GM21381 (cell line): ENCODE measurements at regions not wholly inside any gene's neighbourhood (a gene's known extent, or its start where the extent isn't known, plus 50 kb on each side); places are given as distances from the start of the nearest gene placed in this dataset.
"Not testable (repeated sequence)": the region's sequence is repeated elsewhere in the genome, so short reads cannot be mapped to it uniquely, and the experiment has no call there.

Experiments
- ATAC-seq: cut with Tn5 transposase; IDR thresholded peaks from one replicate; pipeline ENCODE4 v1.9.1; 2021; ENCODE audit warnings: mild to moderate bottlenecking, moderate library complexity; ENCODE audit not compliant: unreplicated experiment

DNA sequence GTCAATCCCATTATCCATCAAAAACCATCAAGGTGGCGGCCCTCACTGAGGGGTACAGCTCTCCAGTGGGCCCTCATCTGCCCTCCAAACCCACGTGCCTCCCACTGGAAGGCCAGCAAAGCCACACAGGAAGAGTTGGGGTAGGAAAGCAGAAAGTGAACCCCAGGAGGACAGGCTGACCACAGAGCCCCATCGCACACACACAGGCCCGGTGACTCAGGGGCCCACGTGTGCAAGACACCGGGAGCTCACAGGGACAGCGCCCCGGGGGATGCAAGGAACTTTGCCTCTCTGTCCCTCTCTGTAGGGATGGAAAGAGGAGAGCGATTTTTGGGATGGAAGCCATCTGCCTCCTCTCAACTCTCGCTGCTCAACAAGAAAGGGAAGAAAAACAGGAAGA, 85.0 kb upstream of the FRG2C start:
- not testable (repeated sequence) for ATAC-seq

DNA sequence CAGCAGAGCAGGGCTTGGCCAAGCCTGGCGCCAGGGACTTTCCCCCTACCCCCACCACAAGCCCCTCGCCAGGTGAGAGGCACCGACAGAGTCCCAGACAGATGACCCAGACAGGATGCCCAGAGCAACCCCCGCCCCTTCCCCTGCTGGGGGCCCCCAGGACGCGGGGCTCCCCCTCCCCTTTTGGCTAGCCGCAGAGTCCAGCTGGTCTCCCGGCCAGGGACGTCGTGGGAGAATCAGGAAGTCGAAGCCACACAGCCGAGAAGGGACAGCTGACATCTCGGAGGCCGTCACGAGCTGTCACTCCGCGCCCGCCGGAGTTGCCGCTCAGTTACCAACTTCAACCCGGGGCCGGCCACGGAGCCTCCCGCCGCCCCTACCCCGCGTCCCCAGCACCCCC, 84.6 kb upstream of the FRG2C start:
- not testable (repeated sequence) for ATAC-seq

GRCh38 chr3:75579981-75580782, 83.9 kb upstream of the FRG2C start:
- ATAC-seq: not testable (repeated sequence)

DNA sequence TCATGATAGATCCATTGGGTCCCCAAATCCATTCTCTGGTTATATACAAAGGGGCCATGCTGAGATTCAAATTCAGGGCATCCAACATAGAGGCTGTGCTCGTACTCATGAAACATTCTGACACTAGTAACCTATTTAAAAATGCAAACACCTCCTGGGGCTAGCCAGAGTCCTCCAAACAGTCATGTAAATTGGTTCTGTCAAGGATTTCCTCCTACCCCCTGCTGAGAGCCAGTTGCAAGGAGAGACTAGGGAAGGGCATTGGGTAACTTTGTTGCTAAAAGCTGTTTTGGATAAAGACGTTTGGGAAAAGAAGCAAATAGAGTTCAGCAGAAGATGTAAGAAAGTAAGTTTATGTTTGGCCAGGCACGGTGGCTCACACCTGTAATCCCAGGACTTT, 81.6 kb upstream of the FRG2C start:
- not testable (repeated sequence) for ATAC-seq

- ATAC-seq: not testable (repeated sequence)
Measured at GRCh38 chr3:75583116-75583515, 81.0 kb upstream of the FRG2C start.

DNA sequence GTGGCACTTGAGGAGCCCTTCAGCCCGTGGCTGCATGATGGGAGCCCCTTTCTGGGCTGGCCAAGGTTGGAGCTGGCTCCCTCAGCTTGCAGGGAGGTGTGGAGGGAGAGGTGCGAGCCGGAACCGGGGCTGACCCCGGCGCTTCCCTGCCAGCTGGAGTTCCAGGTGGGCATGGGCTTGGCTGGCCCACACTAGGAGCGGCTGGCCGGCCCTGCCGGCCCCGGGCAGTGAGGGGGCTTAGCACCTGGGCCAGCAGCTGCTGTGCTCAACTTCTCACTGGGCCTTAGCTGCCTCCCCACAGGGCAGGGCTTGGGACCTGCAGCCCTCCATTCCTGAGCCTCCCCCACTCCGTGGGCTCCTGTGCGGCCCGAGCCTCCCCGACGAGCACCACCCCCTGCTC, 76.4 kb upstream of the FRG2C start:
- not testable (repeated sequence) for ATAC-seq

- not testable (repeated sequence) for ATAC-seq
Measured at GRCh38 chr3:75590382-75590781, 73.7 kb upstream of the FRG2C start.

GRCh38 chr3:75604286-75604934, 59.7 kb upstream of the FRG2C start:
- not testable (repeated sequence) for ATAC-seq

- ATAC-seq: not testable (repeated sequence)
Measured at GRCh38 chr3:75607996-75608395, 56.1 kb upstream of the FRG2C start.

DNA sequence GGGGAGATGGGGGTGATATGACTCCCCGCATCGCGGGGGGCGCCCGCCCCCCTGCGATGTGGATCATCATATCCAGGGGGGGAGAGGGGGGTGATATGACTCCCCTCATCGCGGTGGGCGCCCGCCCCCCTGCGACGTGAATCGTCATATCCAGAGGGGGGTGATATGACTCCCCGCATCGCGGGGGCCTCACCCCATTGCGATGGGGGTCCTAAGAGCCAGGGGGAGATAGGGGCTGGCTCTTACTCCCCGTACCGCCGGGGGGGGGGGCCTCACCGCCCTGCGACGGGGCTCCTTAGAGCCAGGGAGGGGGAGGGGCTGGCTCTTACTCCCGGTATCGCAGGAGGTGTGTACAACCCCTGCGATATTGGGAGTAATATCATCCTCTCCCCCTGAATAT, 54.5 kb upstream of the FRG2C start:
- ATAC-seq: not testable (repeated sequence)

GRCh38 chr3:75610773-75611172, 53.4 kb upstream of the FRG2C start:
- ATAC-seq: no peak

- ATAC-seq: not testable (repeated sequence)
Measured at GRCh38 chr3:75611724-75612460, 52.2 kb upstream of the FRG2C start.
